NB4 (cell line): ENCODE measurements at regions not wholly inside any gene's neighbourhood (a gene's known extent, or its start where the extent isn't known, plus 50 kb on each side); places are given as distances from the start of the nearest gene placed in this dataset.
"Not testable (repeated sequence)": the region's sequence is repeated elsewhere in the genome, so short reads cannot be mapped to it uniquely, and the experiment has no call there.

Experiments used
- CTCF ChIP-seq: IDR thresholded peaks from one replicate; pipeline ENCODE4 v1.5.1; 2012; ENCODE audit warnings: low read depth, low read length
- POLR2A ChIP-seq: IDR thresholded peaks from 2 replicates; pipeline ENCODE4 v1.6.1; 2011; ENCODE audit warnings: mild to moderate bottlenecking; ENCODE audit not compliant: insufficient read length; ENCODE audit errors: extremely low read depth

DNA sequence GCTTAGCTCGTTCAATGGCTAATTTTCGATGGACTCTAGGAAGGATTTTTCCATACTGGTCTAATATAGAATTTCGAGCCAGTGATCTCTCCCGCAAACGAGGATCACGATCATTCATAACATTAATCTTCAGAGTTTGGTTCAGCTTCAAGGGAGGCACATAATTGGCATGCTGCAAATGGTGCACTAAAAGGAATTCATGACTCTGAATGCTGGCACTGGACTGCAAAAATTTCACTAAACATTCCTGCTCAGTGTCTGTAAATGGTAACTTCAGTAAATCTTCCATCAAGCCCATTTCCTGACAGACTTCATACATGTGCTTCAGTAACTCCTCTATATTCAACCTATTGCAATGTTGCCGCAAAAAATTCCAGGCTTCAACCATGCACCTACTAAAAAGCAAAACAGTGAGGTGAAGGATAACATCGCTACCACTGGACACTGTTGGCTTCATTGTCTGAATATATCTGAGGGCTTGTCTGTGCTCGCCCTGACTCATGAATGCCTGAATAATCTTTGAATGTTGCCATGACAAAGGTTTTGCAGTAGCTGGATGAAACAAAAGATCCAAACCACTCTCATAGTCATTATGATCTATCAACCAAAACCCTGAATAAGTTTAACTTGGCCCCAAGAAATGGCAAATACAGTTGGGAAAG is 88.7 kb downstream of the TBR1 start:
- TF ChIP-seq CTCF, POLR2A: not testable (repeated sequence)
